ENCODE measurements at regions not wholly inside any gene's neighbourhood (a gene's known extent, or its start where the extent isn't known, plus 50 kb on each side); places are given as distances from the start of the nearest gene placed in this dataset.
"Not testable (repeated sequence)": the region's sequence is repeated elsewhere in the genome, so short reads cannot be mapped to it uniquely, and the experiment has no call there.

DNA sequence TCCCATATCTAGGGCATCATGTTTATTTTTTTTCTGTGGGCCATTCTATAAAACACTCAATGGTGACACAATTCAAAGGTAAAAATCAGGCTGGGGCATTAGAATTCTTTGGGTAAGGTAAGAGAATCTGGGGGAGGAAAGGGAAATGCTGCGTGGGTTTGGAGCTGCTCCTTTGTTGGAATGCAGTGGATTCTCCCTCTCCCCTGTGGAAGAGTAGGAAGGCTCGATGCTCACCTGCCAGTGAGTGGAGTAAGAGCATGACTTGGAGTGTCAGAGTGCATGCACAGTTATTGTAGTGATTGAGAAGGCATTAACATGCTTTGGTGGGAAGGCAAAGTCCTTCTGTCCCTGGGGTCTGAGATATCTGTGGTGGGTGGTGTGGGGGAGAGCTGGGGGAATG lies 280.0 kb downstream of the PDCD6IP start:
- DNase-seq (ENCODE audit: low read depth in 1 of 2, low spot score in 1 of 2) = no peak
- H3K27ac ChIP-seq (replicated peaks) = no peak overlapping the region
- TF ChIP-seq GABPA (IDR thresholded peaks at IDR 0.05; ENCODE audit: low read depth) (no peak), POLR2AphosphoS5 (IDR thresholded peaks at IDR 0.05; ENCODE audit: low read depth) (no peak), REST (IDR thresholded peaks at IDR 0.05; ENCODE audit: insufficient replicate concordance, low read depth) (no peak), SPI1 (IDR thresholded peaks at IDR 0.05; ENCODE audit: borderline replicate concordance, low read depth) (no peak)
- TF ChIP-seq, protein P1, sequence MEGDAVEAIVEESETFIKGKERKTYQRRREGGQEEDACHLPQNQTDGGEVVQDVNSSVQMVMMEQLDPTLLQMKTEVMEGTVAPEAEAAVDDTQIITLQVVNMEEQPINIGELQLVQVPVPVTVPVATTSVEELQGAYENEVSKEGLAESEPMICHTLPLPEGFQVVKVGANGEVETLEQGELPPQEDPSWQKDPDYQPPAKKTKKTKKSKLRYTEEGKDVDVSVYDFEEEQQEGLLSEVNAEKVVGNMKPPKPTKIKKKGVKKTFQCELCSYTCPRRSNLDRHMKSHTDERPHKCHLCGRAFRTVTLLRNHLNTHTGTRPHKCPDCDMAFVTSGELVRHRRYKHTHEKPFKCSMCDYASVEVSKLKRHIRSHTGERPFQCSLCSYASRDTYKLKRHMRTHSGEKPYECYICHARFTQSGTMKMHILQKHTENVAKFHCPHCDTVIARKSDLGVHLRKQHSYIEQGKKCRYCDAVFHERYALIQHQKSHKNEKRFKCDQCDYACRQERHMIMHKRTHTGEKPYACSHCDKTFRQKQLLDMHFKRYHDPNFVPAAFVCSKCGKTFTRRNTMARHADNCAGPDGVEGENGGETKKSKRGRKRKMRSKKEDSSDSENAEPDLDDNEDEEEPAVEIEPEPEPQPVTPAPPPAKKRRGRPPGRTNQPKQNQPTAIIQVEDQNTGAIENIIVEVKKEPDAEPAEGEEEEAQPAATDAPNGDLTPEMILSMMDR (IDR thresholded peaks at IDR 0.05; ENCODE audit: insufficient read depth, low read length) = no peak

GRCh38 chr3:34079849-34080248 lies 281.4 kb downstream of the PDCD6IP start:
- H3K27ac ChIP-seq (replicated peaks); H3K4me3 ChIP-seq (replicated peaks; ENCODE audit: insufficient read depth, low read length); DNase-seq (ENCODE audit: low read depth in 1 of 2, low spot score in 1 of 2): not testable (repeated sequence)

More for the DNA sequence above, 280.0 kb downstream of the PDCD6IP start:
- Histone ChIP-seq H3K27me3 (ENCODE audit: insufficient read depth, poor library complexity, severe bottlenecking) (no peaks in the 10 kb centered on the region), H3K4me3 (replicated peaks; ENCODE audit: insufficient read depth, low read length) (no peak overlapping the region)

GRCh38 chr3:34090379-34090778 lies 291.9 kb downstream of the PDCD6IP start:
- not testable (repeated sequence) for H3K27ac ChIP-seq (replicated peaks); H3K27me3 ChIP-seq (ENCODE audit: insufficient read depth, poor library complexity, severe bottlenecking); H3K4me3 ChIP-seq (replicated peaks; ENCODE audit: insufficient read depth, low read length); DNase-seq (ENCODE audit: low read depth in 1 of 2, low spot score in 1 of 2)

More at GRCh38 chr3:34079849-34080248, 281.4 kb downstream of the PDCD6IP start:
- H3K27me3 ChIP-seq (ENCODE audit: insufficient read depth, poor library complexity, severe bottlenecking) = not testable (repeated sequence)

GRCh38 chr3:34090876-34091275 lies 292.4 kb downstream of the PDCD6IP start:
- Histone ChIP-seq H3K27me3 (ENCODE audit: insufficient read depth, poor library complexity, severe bottlenecking) (no peaks in the 10 kb centered on the region), H3K27ac (replicated peaks) (no peak overlapping the region), H3K4me3 (replicated peaks; ENCODE audit: insufficient read depth, low read length) (no peak overlapping the region)
- TF ChIP-seq GABPA (IDR thresholded peaks at IDR 0.05; ENCODE audit: low read depth) = no peak
- no peak for TF ChIP-seq REST (IDR thresholded peaks at IDR 0.05; ENCODE audit: insufficient replicate concordance, low read depth)
- TF ChIP-seq POLR2AphosphoS5 (IDR thresholded peaks at IDR 0.05; ENCODE audit: low read depth) = no peak
- no peak for TF ChIP-seq SPI1 (IDR thresholded peaks at IDR 0.05; ENCODE audit: borderline replicate concordance, low read depth)
- TF ChIP-seq, protein P1 (IDR thresholded peaks at IDR 0.05; ENCODE audit: insufficient read depth, low read length) = no peak
- no peak for DNase-seq (ENCODE audit: low read depth in 1 of 2, low spot score in 1 of 2)

DNA sequence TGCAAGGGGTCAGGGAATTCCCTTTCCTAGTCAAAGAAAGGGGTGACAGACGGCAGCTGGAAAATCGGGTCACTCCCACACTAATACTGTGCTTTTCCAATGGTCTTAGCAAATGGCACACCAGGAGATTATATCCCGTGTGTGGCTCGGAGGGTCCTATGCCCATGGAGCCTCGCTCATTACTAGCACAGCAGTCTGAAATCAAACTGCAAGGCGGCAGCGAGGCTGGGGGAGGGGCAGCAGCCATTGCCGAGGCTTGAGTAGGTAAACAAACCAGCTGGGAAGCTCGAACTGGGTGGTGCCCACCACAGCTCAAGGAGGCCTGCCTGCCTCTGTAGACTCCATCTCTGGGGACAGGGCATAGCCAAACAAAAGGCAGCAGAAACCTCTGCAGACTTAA lies 295.9 kb downstream of the PDCD6IP start:
- not testable (repeated sequence) for H3K27me3 ChIP-seq (ENCODE audit: insufficient read depth, poor library complexity, severe bottlenecking); DNase-seq (ENCODE audit: low read depth in 1 of 2, low spot score in 1 of 2); H3K27ac ChIP-seq (replicated peaks); H3K4me3 ChIP-seq (replicated peaks; ENCODE audit: insufficient read depth, low read length)

Data from HL-60 (cell line).